ENCODE measurements at regions not wholly inside any gene's neighbourhood (a gene's known extent, or its start where the extent isn't known, plus 50 kb on each side); places are given as distances from the start of the nearest gene placed in this dataset.

- TF ChIP-seq ARNTL (CRISPR knock-in tag; IDR thresholded peaks at IDR 0.05; ENCODE audit: borderline replicate concordance, low read depth) (no peak), PPARA (CRISPR knock-in tag; IDR thresholded peaks at IDR 0.05; ENCODE audit: borderline replicate concordance) (no peak)
Measured at GRCh38 chr4:104117776-104118175, 376.9 kb downstream of the CXXC4 start.

Measured in SK-N-SH treated with all-trans-retinoic acid at 6 μM for 48 hours (cell line).